Liver (tissue), 8 donors: ENCODE measurements at regions not wholly inside any gene's neighbourhood (a gene's known extent, or its start where the extent isn't known, plus 50 kb on each side); places are given as distances from the start of the nearest gene placed in this dataset.
"Not testable (repeated sequence)": the region's sequence is repeated elsewhere in the genome, so short reads cannot be mapped to it uniquely, and the experiment has no call there.

ENCODE experiments used
- DNase-seq: peaks from one replicate; pipeline ENCODE4 v3.0.0-alpha.2; 2017; ENCODE audit warnings: low spot score
- H3K27ac ChIP-seq, 2 donors: one replicate each; pipeline ENCODE4 v1.7.0; 2013; ENCODE audit warnings: inconsistent platforms in 2 of 2, low read length in 2 of 2, control low read depth in 1 of 2, low read depth in 1 of 2, mild to moderate bottlenecking in 1 of 2
- H3K27me3 ChIP-seq, 4 donors: one replicate each; pipeline versions ENCODE4 v1.6.1 to v1.7.0; 2013; ENCODE audit warnings: low read length in 3 of 4, inconsistent platforms in 1 of 4, mild to moderate bottlenecking in 1 of 4, moderate library complexity in 1 of 4; ENCODE audit not compliant: control insufficient read depth in 4 of 4, insufficient read depth in 4 of 4
- H3K36me3 ChIP-seq, 4 donors: one replicate each; pipeline versions ENCODE4 v1.6.1 to v1.7.0; 2013; ENCODE audit warnings: low read length in 3 of 4, mild to moderate bottlenecking in 3 of 4, low read depth in 1 of 4, moderate library complexity in 1 of 4; ENCODE audit not compliant: control insufficient read depth in 4 of 4, insufficient read depth in 3 of 4
- H3K4me1 ChIP-seq, 4 donors: one replicate each; pipeline versions ENCODE4 v1.6.1 to v1.7.0; 2013; ENCODE audit warnings: low read length in 3 of 4, mild to moderate bottlenecking in 3 of 4, moderate library complexity in 1 of 4; ENCODE audit not compliant: control insufficient read depth in 4 of 4, insufficient read depth in 4 of 4
- H3K4me3 ChIP-seq, 3 donors: one replicate each; pipeline versions ENCODE4 v1.6.1 to v1.7.0; 2013; ENCODE audit warnings: low read length in 3 of 3, control low read depth in 1 of 3, low read depth in 1 of 3, mild to moderate bottlenecking in 1 of 3
- H3K9ac ChIP-seq, 2 donors: one replicate each; pipeline ENCODE4 v1.7.0; 2013; ENCODE audit warnings: low read length in 2 of 2, mild to moderate bottlenecking in 2 of 2, moderate library complexity in 2 of 2, control low read depth in 1 of 2, low read depth in 1 of 2
- H3K9me3 ChIP-seq, 4 donors: one replicate each; pipeline versions ENCODE4 v1.6.1 to v1.7.0; 2013; ENCODE audit warnings: low read length in 3 of 4; ENCODE audit not compliant: control insufficient read depth in 4 of 4
- ATF3 ChIP-seq: IDR thresholded peaks from 2 replicates; pipeline ENCODE4 v1.6.1; 2016; ENCODE audit warnings: antibody characterized with exemption
- CTCF ChIP-seq: fragments of 150-350 bp; IDR thresholded peaks from 2 replicates; pipeline ENCODE4 v1.5.1; 2017; ENCODE audit warnings: improper control_type of control experiment, low read depth, low read length; ENCODE audit not compliant: missing input control
- EGR1 ChIP-seq, 2 donors: IDR thresholded peaks; 2 replicates each; pipeline ENCODE4 v1.6.1; 2016 to 2018; ENCODE audit warnings: antibody characterized with exemption in 2 of 2, low read depth in 2 of 2
- FOXA1 ChIP-seq: IDR thresholded peaks from 2 replicates; pipeline ENCODE4 v1.6.1; 2016; ENCODE audit warnings: antibody characterized with exemption
- HNF4A ChIP-seq, 2 donors: conservative IDR thresholded peaks; 2 replicates each; pipeline ENCODE4 v1.6.1; 2016; ENCODE audit warnings: antibody characterized with exemption in 2 of 2, mild to moderate bottlenecking in 2 of 2
- HNF4G ChIP-seq: IDR thresholded peaks from 2 replicates; pipeline ENCODE4 v1.6.1; 2016; ENCODE audit warnings: antibody characterized with exemption
- JUND ChIP-seq, 2 donors: IDR thresholded peaks; 2 replicates each; pipeline ENCODE4 v1.6.1; 2016; ENCODE audit warnings: antibody characterized with exemption in 2 of 2
- NR2F2 ChIP-seq: IDR thresholded peaks from 2 replicates; pipeline ENCODE4 v1.6.1; 2016; ENCODE audit warnings: antibody characterized with exemption
- REST ChIP-seq: IDR thresholded peaks from 2 replicates; pipeline ENCODE4 v1.6.1; 2016; ENCODE audit warnings: antibody characterized with exemption, mild to moderate bottlenecking
- RXRA ChIP-seq, 2 donors: IDR thresholded peaks; 2 replicates each; pipeline ENCODE4 v1.6.1; 2017 to 2018; ENCODE audit warnings: antibody characterized with exemption in 2 of 2, mild to moderate bottlenecking in 1 of 2
- SP1 ChIP-seq: IDR thresholded peaks from 2 replicates; pipeline ENCODE4 v1.6.1; 2018; ENCODE audit warnings: antibody characterized with exemption, mild to moderate bottlenecking
- YY1 ChIP-seq: IDR thresholded peaks from 2 replicates; pipeline ENCODE4 v1.6.1; 2016; ENCODE audit warnings: antibody characterized with exemption, mild to moderate bottlenecking
- ZBTB33 ChIP-seq: IDR thresholded peaks from 2 replicates; pipeline ENCODE4 v1.6.1; 2016; ENCODE audit warnings: antibody characterized with exemption
- WGBS: extraction: QIAGEN DNeasy Blood & Tissue Kit; methylation state at CpG from one replicate; pipeline ENCODE4 v1.1.7; 2013; 5-methylcytosine and 5-hydroxymethylcytosine counted together
- donor health status: healthy.
- donor health status: healthy.
- donor health status: healthy.
- donor health status: healthy.
- donor health status: healthy.

GRCh38 chr1:182325339-182325738 is 66.3 kb downstream of the GLUL start:
- no peak overlapping the region for H3K4me3 ChIP-seq
- H3K9ac ChIP-seq = no peak overlapping the region
- no peak for DNase-seq
- 85% methylated on average over 2 of the region's 2 CpGs for WGBS
- no peak overlapping the region for H3K27ac ChIP-seq
- TF ChIP-seq NR2F2 = no peak
- TF ChIP-seq FOXA1 = no peak
- no peak for TF ChIP-seq ZBTB33
- TF ChIP-seq HNF4A (conservative IDR thresholded peaks at IDR 0.05) = no peak
- no peak for TF ChIP-seq RXRA (IDR thresholded peaks at IDR 0.05)
- no peak for TF ChIP-seq HNF4G
- TF ChIP-seq ATF3 = no peak
- TF ChIP-seq EGR1 (IDR thresholded peaks at IDR 0.05; ENCODE audit: low read depth in 2 of 2) = no peak
- no peak for TF ChIP-seq SP1
- no peak for TF ChIP-seq JUND (IDR thresholded peaks at IDR 0.05)
- TF ChIP-seq YY1 = no peak
- TF ChIP-seq CTCF = no peak
- TF ChIP-seq REST = no peak
- no peaks in the 10 kb centered on the region for H3K9me3 ChIP-seq
- no peaks in the 10 kb centered on the region for H3K36me3 ChIP-seq
- H3K27me3 ChIP-seq = no peaks in the 10 kb centered on the region
- H3K4me1 ChIP-seq = no peaks in the 10 kb centered on the region

- not testable (repeated sequence) for DNase-seq, H3K27me3 ChIP-seq, H3K4me1 ChIP-seq, H3K9me3 ChIP-seq, H3K27ac ChIP-seq, H3K36me3 ChIP-seq, H3K4me3 ChIP-seq, H3K9ac ChIP-seq
- WGBS = 85% methylated on average over 6 of the region's 6 CpGs
These were observed 70.1 kb downstream of the GLUL start for GRCh38 chr1:182321532-182321931.
